ENCODE measurements at regions not wholly inside any gene's neighbourhood (a gene's known extent, or its start where the extent isn't known, plus 50 kb on each side); places are given as distances from the start of the nearest gene placed in this dataset.
"Not testable (repeated sequence)": the region's sequence is repeated elsewhere in the genome, so short reads cannot be mapped to it uniquely, and the experiment has no call there.

- H3K27me3 ChIP-seq, result no peaks in the 10 kb centered on the region
- H3K9me3 ChIP-seq, result no peaks in the 10 kb centered on the region
- 86 to 92% methylated on average over 1 of the region's 1 CpG for WGBS, 2 donors
- DNase-seq, result no peak
- no peaks in the 10 kb centered on the region for H3K4me1 ChIP-seq
- TF ChIP-seq CTCF (IDR thresholded peaks at IDR 0.05) (no peak), POLR2A (IDR thresholded peaks at IDR 0.05) (no peak)
- H3K36me3 ChIP-seq (ENCODE audit: low read depth, missing control alignments), result no peaks in the 10 kb centered on the region
- H3K27ac ChIP-seq, result no peak overlapping the region
- intact Hi-C loops (cut with DNase I; ENCODE audit: low total_unique reads), result no loop called here
- H3K4me3 ChIP-seq, result no peak overlapping the region
Observed at GRCh38 chr12:47610686-47611252, 95.1 kb downstream of the RPAP3 start.

GRCh38 chr12:47609806-47610205 lies 96.0 kb downstream of the RPAP3 start:
- WGBS, 2 donors, result 92 to 94% methylated on average over 3 of the region's 3 CpGs
- intact Hi-C loops (cut with DNase I; ENCODE audit: low total_unique reads), result no loop called here
- TF ChIP-seq POLR2A (IDR thresholded peaks at IDR 0.05), result no peak
- TF ChIP-seq CTCF (IDR thresholded peaks at IDR 0.05), result no peak
- H3K27ac ChIP-seq, result no peak overlapping the region
- no peaks in the 10 kb centered on the region for H3K9me3 ChIP-seq
- H3K4me3 ChIP-seq, result no peak overlapping the region
- H3K4me1 ChIP-seq, result no peaks in the 10 kb centered on the region
- H3K27me3 ChIP-seq, result no peaks in the 10 kb centered on the region
- DNase-seq, result no peak
- no peaks in the 10 kb centered on the region for H3K36me3 ChIP-seq (ENCODE audit: low read depth, missing control alignments)

- H3K27me3 ChIP-seq; H3K4me1 ChIP-seq; DNase-seq; H3K27ac ChIP-seq; intact Hi-C loops (cut with DNase I; ENCODE audit: low total_unique reads); H3K36me3 ChIP-seq (ENCODE audit: low read depth, missing control alignments); H3K9me3 ChIP-seq; H3K4me3 ChIP-seq: not testable (repeated sequence)
- WGBS, 2 donors, result 82 to 93% methylated on average over 4 of the region's 4 CpGs
Observed at GRCh38 chr12:47608671-47609070, 97.2 kb downstream of the RPAP3 start.

- intact Hi-C loops (cut with DNase I; ENCODE audit: low total_unique reads), result no loop called here
- no peaks in the 10 kb centered on the region for H3K4me1 ChIP-seq
- TF ChIP-seq POLR2A (IDR thresholded peaks at IDR 0.05), result no peak
- TF ChIP-seq CTCF (IDR thresholded peaks at IDR 0.05), result no peak
- no peak overlapping the region for H3K27ac ChIP-seq
- no peaks in the 10 kb centered on the region for H3K36me3 ChIP-seq (ENCODE audit: low read depth, missing control alignments)
- 90 to 96% methylated on average over 1 of the region's 1 CpG for WGBS, 2 donors
- H3K27me3 ChIP-seq, result no peaks in the 10 kb centered on the region
- DNase-seq, result no peak
- H3K9me3 ChIP-seq, result no peaks in the 10 kb centered on the region
- no peak overlapping the region for H3K4me3 ChIP-seq
Observed at GRCh38 chr12:47604221-47604873, 101.5 kb downstream of the RPAP3 start.

GRCh38 chr12:47602949-47603558 lies 102.8 kb downstream of the RPAP3 start:
- TF ChIP-seq POLR2A (IDR thresholded peaks at IDR 0.05), result no peak
- no peak for TF ChIP-seq CTCF (IDR thresholded peaks at IDR 0.05)
- Histone ChIP-seq H3K9me3 (no peaks in the 10 kb centered on the region), H3K36me3 (ENCODE audit: low read depth, missing control alignments) (no peaks in the 10 kb centered on the region), H3K27me3 (no peaks in the 10 kb centered on the region), H3K27ac (no peak overlapping the region), H3K4me1 (no peaks in the 10 kb centered on the region), H3K4me3 (no peak overlapping the region)
- 86 to 90% methylated on average over 11 of the region's 11 CpGs for WGBS, 2 donors
- intact Hi-C loops (cut with DNase I; ENCODE audit: low total_unique reads), result no loop called here
- no peak for DNase-seq
